Daoy (cell line): ENCODE measurements at regions not wholly inside any gene's neighbourhood (a gene's known extent, or its start where the extent isn't known, plus 50 kb on each side); places are given as distances from the start of the nearest gene placed in this dataset.
"Not testable (repeated sequence)": the region's sequence is repeated elsewhere in the genome, so short reads cannot be mapped to it uniquely, and the experiment has no call there.

Source experiments
- DNase-seq: peaks from one replicate; pipeline ENCODE4 v3.0.0-alpha.2; 2015; ENCODE audit warnings: low read depth

DNA sequence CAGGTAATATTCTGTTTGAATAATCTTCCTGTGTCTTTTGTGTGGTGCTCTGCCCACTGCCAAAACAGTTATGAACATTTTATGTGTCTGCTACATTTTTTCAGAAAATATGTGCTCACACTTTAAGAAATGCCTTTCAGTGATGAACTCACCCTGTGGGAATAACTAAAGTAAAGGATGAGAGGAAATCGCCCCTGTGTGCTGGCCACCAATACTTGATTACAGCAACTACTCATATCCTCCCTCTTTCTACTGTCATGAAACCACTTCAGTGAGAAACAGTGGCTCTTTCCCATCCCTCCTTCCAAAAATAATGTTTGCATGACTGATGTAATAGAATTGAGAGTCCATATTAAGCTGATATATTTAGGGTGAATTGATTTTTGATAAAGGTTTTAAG, 900.9 kb downstream of the RAB28 start:
- DNase-seq: no peak

GRCh38 chr4:12580787-12581186, 903.4 kb downstream of the RAB28 start:
- no peak for DNase-seq

DNA sequence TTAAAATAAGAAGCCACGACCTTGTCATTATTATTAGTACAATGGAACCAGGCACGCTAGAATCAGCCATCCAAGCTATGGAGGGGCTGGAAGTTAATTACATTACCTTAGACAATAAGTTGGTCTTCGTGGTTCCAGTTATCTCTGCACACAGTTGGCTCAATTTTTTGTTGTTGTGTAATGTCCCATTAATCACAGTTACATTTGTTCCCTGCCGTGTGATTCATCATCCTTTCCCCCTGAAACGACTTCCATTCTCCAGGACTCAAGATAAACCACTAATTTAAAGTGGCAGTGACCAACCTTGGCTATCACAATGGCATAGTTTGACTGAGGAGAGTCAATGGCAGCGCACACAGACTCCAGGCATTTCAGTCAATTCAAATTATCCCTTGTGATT, 905.0 kb downstream of the RAB28 start:
- DNase-seq: no peak

DNA sequence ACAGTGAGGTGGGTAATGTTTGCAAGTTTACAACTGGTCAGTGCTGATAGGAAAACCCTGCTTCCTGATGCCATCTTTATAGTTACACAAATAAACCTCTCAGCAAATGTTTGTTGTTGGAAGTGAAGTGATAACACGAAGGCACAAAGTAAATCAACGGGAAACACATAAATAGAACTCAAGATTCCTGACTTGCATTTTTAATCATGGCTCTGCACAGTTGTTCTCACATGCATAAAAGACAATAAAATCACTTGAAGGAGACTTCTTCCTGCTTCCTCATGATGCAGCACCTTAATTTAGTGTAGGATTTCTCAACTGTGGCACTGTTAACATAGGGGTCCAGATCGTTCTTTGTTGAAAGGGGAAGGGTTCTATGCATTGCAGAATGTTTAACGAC, 907.7 kb downstream of the RAB28 start:
- DNase-seq: no peak

DNA sequence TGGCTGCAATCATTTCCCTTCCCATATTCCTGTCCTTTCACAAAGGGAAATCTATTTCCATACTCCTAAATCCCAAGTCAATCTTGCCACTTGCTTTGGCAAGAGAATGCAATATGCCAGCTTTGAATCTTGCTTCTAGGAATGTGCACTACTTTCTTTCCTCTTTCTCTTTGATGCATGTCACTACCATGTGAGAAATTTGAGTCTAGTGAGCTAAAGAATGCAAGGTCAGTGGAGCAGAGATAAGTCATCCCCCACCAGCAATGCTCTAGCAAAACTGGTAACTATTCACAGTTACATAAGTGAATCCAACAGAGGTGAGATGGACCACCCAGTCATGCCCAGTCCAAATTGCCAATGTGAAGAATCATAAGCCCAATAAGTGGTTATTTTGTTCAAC, 910.4 kb downstream of the RAB28 start:
- no peak for DNase-seq

DNA sequence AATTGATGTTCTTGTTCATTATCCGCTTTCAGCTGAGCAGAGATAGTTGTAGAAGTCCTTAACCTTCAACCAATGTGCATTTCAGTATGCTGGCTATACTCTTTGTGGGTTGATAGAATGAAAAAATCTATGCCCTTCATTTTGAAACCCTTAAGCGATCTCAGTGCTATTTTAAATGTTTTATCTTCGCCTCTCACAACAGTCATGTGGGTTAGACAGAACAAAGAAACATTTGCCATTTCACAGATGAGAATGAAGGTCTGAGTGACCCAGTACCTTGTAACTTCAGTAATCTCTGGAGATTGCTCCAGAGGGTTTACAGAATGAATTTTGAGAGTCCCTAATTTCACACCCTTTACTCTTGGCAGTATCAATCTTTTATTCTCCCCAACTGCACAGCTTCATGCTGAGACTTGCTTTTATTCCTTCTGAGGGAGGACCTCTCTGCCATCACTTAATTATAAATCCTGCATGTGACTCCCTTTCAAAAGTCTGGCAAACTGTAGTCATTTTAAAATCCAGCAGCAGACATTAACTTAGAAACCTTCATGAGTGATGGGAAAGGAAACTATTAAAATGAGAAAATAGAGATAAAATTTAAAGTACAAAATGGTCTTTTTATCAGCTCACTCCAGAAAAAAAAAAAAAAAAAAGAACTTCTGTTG, 921.5 kb downstream of the RAB28 start:
- no peak for DNase-seq

GRCh38 chr4:12562021-12562420, 922.1 kb downstream of the RAB28 start:
- DNase-seq: no peak

DNA sequence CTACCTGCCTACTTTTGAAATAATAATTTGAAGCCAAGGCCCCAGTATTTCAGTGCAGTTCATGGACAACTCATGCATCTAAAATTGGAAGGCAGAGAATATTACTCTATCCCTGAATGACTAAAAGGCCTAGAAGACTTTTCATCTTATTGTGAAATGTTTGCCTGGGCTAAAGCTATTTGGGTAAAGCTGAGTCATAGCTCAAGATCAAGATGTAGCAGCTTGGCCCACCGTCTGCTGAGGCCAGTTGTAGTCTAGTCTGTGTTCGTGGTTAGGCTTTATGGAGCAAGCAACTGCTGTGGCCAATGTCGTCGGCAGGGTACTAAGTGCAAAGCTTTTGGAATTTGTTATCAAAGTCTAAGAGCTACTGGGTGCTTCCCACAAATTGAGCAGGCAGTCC, 929.1 kb downstream of the RAB28 start:
- DNase-seq: no peak

GRCh38 chr4:12548678-12549077, 935.5 kb downstream of the RAB28 start:
- no peak for DNase-seq

- DNase-seq: no peak
Observed at GRCh38 chr4:12545812-12546211, 938.3 kb downstream of the RAB28 start.

DNA sequence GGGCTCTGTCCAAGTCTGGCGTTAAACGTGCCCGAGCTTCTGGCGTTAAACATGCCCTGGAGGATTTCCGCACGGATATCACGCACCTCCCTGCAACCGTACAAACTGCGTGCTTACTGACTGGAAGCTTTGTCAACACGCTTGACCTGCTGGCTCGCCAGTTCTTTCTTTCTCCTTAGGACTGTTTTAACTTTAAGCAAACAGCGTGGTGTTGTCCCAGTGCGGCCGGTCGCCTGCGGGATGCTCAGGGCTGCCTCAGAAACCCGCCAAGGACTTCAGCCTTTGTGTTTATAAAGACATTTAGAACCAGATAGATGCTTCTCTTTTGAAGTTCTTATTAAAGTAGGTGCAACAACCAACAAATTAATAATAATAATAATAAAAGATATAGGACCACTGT, 946.0 kb downstream of the RAB28 start:
- no peak for DNase-seq

GRCh38 chr4:12534684-12535083, 949.5 kb downstream of the RAB28 start:
- no peak for DNase-seq

DNA sequence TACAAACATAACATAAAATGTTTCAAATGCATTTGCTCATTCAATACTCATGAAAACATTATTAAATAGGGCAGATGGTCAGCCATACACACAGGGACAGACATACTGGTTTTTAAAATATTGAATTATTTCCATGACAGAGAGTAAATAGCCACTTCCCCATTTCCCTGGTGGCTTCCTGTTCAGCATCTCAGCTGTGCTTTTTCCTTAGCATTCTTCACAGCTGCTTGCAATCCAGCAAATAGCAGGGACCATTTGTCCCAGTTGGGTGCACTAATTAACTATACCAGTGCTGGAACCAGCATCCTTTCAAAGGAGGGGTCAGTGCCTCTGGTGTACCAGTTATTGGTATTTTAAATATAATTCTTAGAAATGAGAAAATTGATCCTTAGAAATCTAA, 964.7 kb downstream of the RAB28 start:
- no peak for DNase-seq

GRCh38 chr4:12507868-12508481, 976.2 kb downstream of the RAB28 start:
- no peak for DNase-seq

GRCh38 chr4:12500409-12500808, 983.7 kb downstream of the RAB28 start:
- no peak for DNase-seq

- DNase-seq: no peak
Observed at GRCh38 chr4:12499693-12500092, 984.4 kb downstream of the RAB28 start.

- DNase-seq: no peak
Observed at GRCh38 chr4:12495211-12495610, 988.9 kb downstream of the RAB28 start.

- no peak for DNase-seq
Observed at GRCh38 chr4:12492730-12493393, 991.3 kb downstream of the RAB28 start.

- DNase-seq: no peak
Observed at GRCh38 chr4:12488672-12489071, 995.5 kb downstream of the RAB28 start.

- no peak for DNase-seq
Observed at GRCh38 chr4:12487000-12487399, 997.1 kb downstream of the RAB28 start.

GRCh38 chr4:12472087-12472486, 1012.1 kb downstream of the RAB28 start:
- no peak for DNase-seq

- no peak for DNase-seq
Observed at GRCh38 chr4:12471193-12471592, 1012.9 kb downstream of the RAB28 start.

DNA sequence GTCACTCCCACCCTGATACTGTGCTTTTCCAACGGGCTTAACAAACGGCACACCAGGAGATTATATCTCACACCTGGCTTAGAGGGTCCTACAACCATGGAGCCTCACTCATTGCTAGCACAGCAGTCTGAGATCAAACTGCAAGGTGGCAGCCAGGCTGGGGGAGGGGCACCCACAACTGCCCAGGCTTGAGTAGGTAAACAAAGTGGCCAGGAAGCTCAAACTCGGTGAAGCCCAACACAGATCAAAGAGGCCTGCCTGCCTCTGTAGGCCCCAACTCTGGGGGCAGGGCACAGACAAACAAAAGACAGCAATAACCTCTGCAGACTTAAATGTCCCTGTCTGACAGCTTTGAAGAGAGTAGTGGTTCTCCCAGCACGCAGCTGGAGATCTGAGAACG, 1022.6 kb downstream of the RAB28 start:
- DNase-seq: not testable (repeated sequence)
